CD14-positive monocyte (primary cell): ENCODE measurements at regions not wholly inside any gene's neighbourhood (a gene's known extent, or its start where the extent isn't known, plus 50 kb on each side); places are given as distances from the start of the nearest gene placed in this dataset.
A peak's percentile ranks its signal among the peaks of the same experiment; 100 is the strongest.

ENCODE experiments used
- DNase-seq, 3 donors: peaks; one replicate each; pipeline ENCODE4 v3.0.0-alpha.2; 2011 to 2022
- H2AFZ ChIP-seq: 2 replicates; pipeline ENCODE4 v1.6.0; 2012; ENCODE audit warnings: mild to moderate bottlenecking, low read depth, low read length, inconsistent platforms; ENCODE audit not compliant: insufficient read depth, poor library complexity, severe bottlenecking
- H3K27ac ChIP-seq, 2 donors: 1 replicate in 1 of 2; 2 replicates in 1 of 2; pipeline ENCODE4 v1.5.1; 2012 to 2013; ENCODE audit warnings: low read length in 2 of 2, control low read depth in 1 of 2, inconsistent platforms in 1 of 2, low read depth in 1 of 2, mild to moderate bottlenecking in 1 of 2
- H3K27me3 ChIP-seq, 2 donors: one replicate each; pipeline versions ENCODE4 v1.6.0 to v1.6.1; 2011 to 2013; ENCODE audit warnings: low read length in 2 of 2; ENCODE audit not compliant: control insufficient read depth in 2 of 2, insufficient read depth in 2 of 2
- H3K36me3 ChIP-seq, 2 donors: replicated peaks in 1 of 2; 1 replicate in 1 of 2; 2 replicates in 1 of 2; pipeline versions ENCODE4 v1.5.1 to v1.6.1; 2012 to 2013; ENCODE audit warnings: low read length in 2 of 2, control low read depth in 1 of 2, inconsistent platforms in 1 of 2, mild to moderate bottlenecking in 1 of 2; ENCODE audit not compliant: insufficient read depth in 2 of 2, control insufficient read depth in 1 of 2
- H3K4me1 ChIP-seq, 2 donors: 1 replicate in 1 of 2; 2 replicates in 1 of 2; pipeline versions ENCODE4 v1.5.1 to v1.6.1; 2012 to 2013; ENCODE audit warnings: low read length in 2 of 2, control low read depth in 1 of 2, inconsistent platforms in 1 of 2, mild to moderate bottlenecking in 1 of 2, moderate library complexity in 1 of 2; ENCODE audit not compliant: insufficient read depth in 2 of 2, control insufficient read depth in 1 of 2
- H3K4me2 ChIP-seq: replicated peaks from 2 replicates; pipeline ENCODE3; 2012; ENCODE audit warnings: low read length, moderate library complexity, mild to moderate bottlenecking; ENCODE audit not compliant: poor library complexity, severe bottlenecking; ENCODE audit errors: extremely low read depth
- H3K4me3 ChIP-seq, 3 experiments: fragments of 200-600 bp in 1 of 3; sonication (generic) in 1 of 3; replicated peaks in 1 of 3; 1 replicate in 2 of 3; 2 replicates in 1 of 3; pipeline ENCODE4 v1.5.1; 2011 to 2013; ENCODE audit warnings: low read length in 3 of 3, mild to moderate bottlenecking in 3 of 3, control low read depth in 2 of 3, low read depth in 2 of 3, inconsistent platforms in 1 of 3, moderate library complexity in 1 of 3
- H3K79me2 ChIP-seq: 2 replicates; pipeline ENCODE4 v1.6.0; 2012; ENCODE audit warnings: mild to moderate bottlenecking, control low read depth, inconsistent platforms, low read length, moderate library complexity; ENCODE audit not compliant: insufficient read depth
- H3K9ac ChIP-seq: 2 replicates; pipeline ENCODE4 v1.6.0; 2017; ENCODE audit warnings: low read length, mild to moderate bottlenecking; ENCODE audit not compliant: insufficient read depth, poor library complexity, severe bottlenecking
- H3K9me3 ChIP-seq, 2 donors: replicated peaks in 1 of 2; 1 replicate in 1 of 2; 2 replicates in 1 of 2; pipeline versions ENCODE4 v1.5.1 to v1.6.1; 2012 to 2013; ENCODE audit warnings: low read length in 2 of 2, control low read depth in 1 of 2; ENCODE audit not compliant: control insufficient read depth in 1 of 2, insufficient read depth in 1 of 2
- H4K20me1 ChIP-seq: 2 replicates; pipeline ENCODE4 v1.6.0; 2012; ENCODE audit warnings: mild to moderate bottlenecking, low read length, control low read depth, moderate library complexity; ENCODE audit not compliant: insufficient read depth
- H3K27ac Mint-ChIP-seq, 7 donors: one replicate each; pipeline ENCODE4 v1.8.0; 2020; ENCODE audit warnings: mild to moderate bottlenecking in 7 of 7, mixed read lengths in 7 of 7, moderate library complexity in 6 of 7, inconsistent platforms in 2 of 7
- H3K27me3 Mint-ChIP-seq, 3 donors: one replicate each; pipeline ENCODE4 v1.8.0; 2021 to 2022; ENCODE audit warnings: low read depth in 3 of 3, mild to moderate bottlenecking in 3 of 3, mixed read lengths in 3 of 3, moderate library complexity in 3 of 3, inconsistent platforms in 1 of 3
- H3K36me3 Mint-ChIP-seq, 2 donors: one replicate each; pipeline ENCODE4 v1.8.0; 2020; ENCODE audit warnings: mixed read lengths in 2 of 2, inconsistent platforms in 1 of 2, mild to moderate bottlenecking in 1 of 2
- H3K4me1 Mint-ChIP-seq: one replicate; pipeline ENCODE4 v1.8.0; 2020; ENCODE audit warnings: mild to moderate bottlenecking, mixed read lengths
- H3K4me3 Mint-ChIP-seq, 2 donors: one replicate each; pipeline ENCODE4 v1.8.0; 2020; ENCODE audit warnings: mild to moderate bottlenecking in 2 of 2, mixed read lengths in 2 of 2, moderate library complexity in 1 of 2
- H3K9me3 Mint-ChIP-seq, 7 donors: one replicate each; pipeline ENCODE4 v1.8.0; 2020 to 2022; ENCODE audit warnings: mixed read lengths in 7 of 7, mild to moderate bottlenecking in 6 of 7, moderate library complexity in 6 of 7, inconsistent platforms in 2 of 7
- CTCF ChIP-seq: fragments of 200-600 bp; IDR thresholded peaks from one replicate; pipeline ENCODE4 v1.8.0; 2022; ENCODE audit warnings: antibody characterized with exemption, mild to moderate bottlenecking
- intact Hi-C, 2 donors: fragments of 100-400 bp; cut with micrococcal nuclease; formaldehyde crosslinking; loops; one replicate each; pipeline versions ENCODE4 v1.15.0 to v1.15.1; 2023

- H3K27me3 ChIP-seq: no peaks in the 10 kb centered on the region
- no peak overlapping the region for H3K4me2 ChIP-seq
- no peaks in the 10 kb centered on the region for H3K36me3 Mint-ChIP-seq
- no peak overlapping the region for H3K27ac ChIP-seq
- no peak for TF ChIP-seq CTCF
- peak overlapping the region in 1 of 7 donors; percentile 27 for H3K27ac Mint-ChIP-seq
- H3K36me3 ChIP-seq: no peaks in the 10 kb centered on the region
- no peak for DNase-seq
- H3K9ac ChIP-seq: no peak overlapping the region
- no peaks in the 10 kb centered on the region for H3K4me1 Mint-ChIP-seq
- H3K4me3 Mint-ChIP-seq: no peak overlapping the region
- no peaks in the 10 kb centered on the region for H3K27me3 Mint-ChIP-seq
- no peaks in the 10 kb centered on the region for H3K79me2 ChIP-seq
- no peaks in the 10 kb centered on the region for H3K9me3 ChIP-seq
- no peaks in the 10 kb centered on the region for H3K4me1 ChIP-seq
- intact Hi-C loops: no loop called here
- H2AFZ ChIP-seq: no peak overlapping the region
- H3K9me3 Mint-ChIP-seq: peaks cover 0 to 10% (median 0%) of the 10 kb centered on the region in 7 donors
- no peak overlapping the region for H3K4me3 ChIP-seq
- H4K20me1 ChIP-seq: no peaks in the 10 kb centered on the region
Observed at GRCh38 chr6:94269256-94269655, 849.9 kb upstream of the EPHA7 start.

GRCh38 chr6:94260765-94261164 is 841.4 kb upstream of the EPHA7 start:
- Mint-ChIP-seq H3K4me1 (no peaks in the 10 kb centered on the region), H3K27me3 (peaks cover 0 to 2% (median 0%) of the 10 kb centered on the region in 3 donors), H3K27ac (no peak overlapping the region), H3K4me3 (no peak overlapping the region), H3K9me3 (peaks cover 0 to 5% (median 0%) of the 10 kb centered on the region in 7 donors), H3K36me3 (no peaks in the 10 kb centered on the region)
- no peaks in the 10 kb centered on the region for H4K20me1 ChIP-seq
- no peaks in the 10 kb centered on the region for H3K9me3 ChIP-seq
- H2AFZ ChIP-seq: no peak overlapping the region
- TF ChIP-seq CTCF: no peak
- H3K4me3 ChIP-seq: no peak overlapping the region
- H3K27me3 ChIP-seq: no peaks in the 10 kb centered on the region
- H3K4me2 ChIP-seq: no peak overlapping the region
- H3K79me2 ChIP-seq: no peaks in the 10 kb centered on the region
- no peak for DNase-seq
- intact Hi-C loops: no loop called here
- no peak overlapping the region for H3K27ac ChIP-seq
- H3K36me3 ChIP-seq: no peaks in the 10 kb centered on the region
- no peak overlapping the region for H3K9ac ChIP-seq
- H3K4me1 ChIP-seq: no peaks in the 10 kb centered on the region
